HG02763 (cell line): ENCODE measurements at regions not wholly inside any gene's neighbourhood (a gene's known extent, or its start where the extent isn't known, plus 50 kb on each side); places are given as distances from the start of the nearest gene placed in this dataset.

Source experiments
- ATAC-seq: cut with Tn5 transposase; IDR thresholded peaks from one replicate; pipeline ENCODE4 v1.9.1; 2021; ENCODE audit warnings: mild to moderate bottlenecking, moderate library complexity; ENCODE audit not compliant: unreplicated experiment

DNA sequence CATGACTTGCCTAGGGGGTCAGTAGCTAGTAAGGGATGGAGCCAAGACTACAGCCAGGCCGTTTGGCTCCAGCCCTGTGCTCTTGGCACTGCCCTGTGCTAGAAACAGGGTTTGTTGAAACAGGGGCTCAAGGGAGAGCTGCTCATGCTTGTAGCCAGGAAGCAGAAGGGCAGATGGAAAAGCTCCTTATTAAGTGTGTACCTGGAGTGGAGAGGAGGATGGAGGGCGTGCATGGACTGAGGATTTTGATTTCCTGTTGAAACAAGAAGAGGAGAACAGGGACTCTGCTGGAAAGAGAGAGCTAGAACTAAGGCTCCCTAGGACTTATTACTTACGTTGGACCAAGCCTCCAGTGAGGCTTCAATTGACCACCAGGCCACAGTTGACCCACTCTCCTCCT, 363.0 kb downstream of the MID1IP1 start:
- ATAC-seq: no peak

DNA sequence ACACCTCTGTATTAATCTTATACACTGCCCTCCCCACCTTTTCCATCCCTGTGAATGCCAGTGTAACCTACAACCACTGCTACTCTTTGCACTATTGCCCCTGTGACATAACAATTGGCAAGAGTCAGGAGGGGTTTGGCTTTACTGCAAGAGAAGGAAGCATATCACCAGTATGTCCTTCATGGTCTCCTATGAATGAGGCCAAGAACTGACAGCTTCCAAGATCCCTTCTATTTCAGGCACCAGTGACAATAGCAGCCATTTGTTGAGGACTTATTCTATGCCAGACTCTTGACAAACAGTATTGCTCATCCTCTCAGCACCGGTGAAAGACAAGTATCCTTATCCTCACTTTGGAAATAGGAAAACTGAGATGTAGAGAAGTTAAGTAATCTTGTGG, 363.9 kb downstream of the MID1IP1 start:
- ATAC-seq: no peak

DNA sequence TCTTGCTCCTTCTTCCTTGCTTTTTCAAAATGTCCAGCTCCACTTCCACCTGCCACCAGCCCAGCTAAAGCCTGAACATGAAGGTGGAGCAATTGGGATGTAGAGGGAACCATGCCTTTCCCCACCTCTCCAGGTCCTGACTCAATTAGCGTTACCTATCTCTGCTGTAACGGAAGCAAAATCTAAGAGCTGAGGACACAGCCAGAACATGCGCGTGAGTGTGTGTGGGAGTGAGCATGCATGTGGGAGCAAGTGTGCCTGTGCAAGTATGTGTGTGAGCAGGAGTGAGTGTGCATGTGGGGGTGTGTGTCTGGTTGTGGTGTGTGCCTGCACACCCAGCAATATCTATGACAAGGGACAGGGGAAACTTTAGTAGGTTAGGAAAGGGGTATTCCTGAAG, 364.5 kb downstream of the MID1IP1 start:
- no peak for ATAC-seq

GRCh38 chrX:39167791-39168190, 366.5 kb downstream of the MID1IP1 start:
- no peak for ATAC-seq

GRCh38 chrX:39168609-39169008, 367.4 kb downstream of the MID1IP1 start:
- no peak for ATAC-seq

DNA sequence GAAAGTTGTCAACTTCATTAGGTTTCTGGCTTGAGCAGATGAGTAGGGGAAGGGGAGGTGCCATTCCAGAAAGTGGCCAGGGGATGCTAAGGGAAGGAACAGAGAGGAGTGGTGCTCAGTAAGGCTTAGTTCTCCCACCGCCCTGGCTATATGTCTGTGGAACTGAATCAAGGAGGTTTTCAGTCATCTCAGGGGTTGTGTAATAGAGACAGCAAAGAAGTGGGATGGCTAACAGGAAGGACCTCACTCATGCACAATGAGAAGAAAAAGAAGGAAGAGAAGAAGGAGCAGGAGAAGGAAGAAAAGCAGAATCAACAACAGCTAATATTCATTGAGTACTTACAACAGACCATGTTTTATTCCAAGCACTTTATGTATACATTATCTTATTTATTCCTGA, 368.7 kb downstream of the MID1IP1 start:
- no peak for ATAC-seq

DNA sequence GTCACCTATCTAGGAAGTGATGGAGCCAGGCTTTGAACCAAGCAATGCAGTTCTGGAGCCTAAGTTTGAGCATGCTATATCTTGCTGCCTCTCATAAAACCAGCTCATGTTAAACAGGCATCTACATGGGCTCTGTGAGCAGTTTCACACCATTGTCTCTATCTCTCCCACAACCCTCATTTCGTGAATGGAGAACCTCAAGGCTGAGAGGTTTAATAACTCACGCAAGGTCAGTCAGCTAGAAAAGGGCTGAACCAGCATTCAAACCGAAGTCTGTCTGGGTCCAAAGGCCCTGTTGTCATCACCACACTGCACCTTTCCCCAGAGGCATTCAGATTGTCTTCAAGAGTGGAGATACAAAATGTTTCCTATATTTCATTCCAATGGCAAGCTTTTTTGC, 369.2 kb downstream of the MID1IP1 start:
- no peak for ATAC-seq

DNA sequence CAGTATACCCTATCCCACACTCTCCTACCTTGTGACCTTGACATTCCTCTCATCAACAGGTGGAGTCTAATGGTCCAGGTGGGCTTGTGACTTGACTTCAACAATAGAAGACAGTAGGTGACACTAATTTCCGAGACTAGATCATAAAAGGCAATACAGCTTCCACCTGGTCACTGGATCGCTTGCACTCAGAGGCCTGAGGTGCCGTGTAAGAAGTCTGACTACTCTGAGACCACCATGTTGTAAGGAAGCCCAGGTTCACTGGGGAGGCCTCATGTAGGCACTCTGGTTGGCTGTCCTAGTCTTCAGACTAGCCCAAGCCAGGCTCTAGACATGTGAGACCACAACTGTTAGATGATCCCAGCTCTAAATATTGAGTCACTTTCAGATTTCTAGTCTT, 370.4 kb downstream of the MID1IP1 start:
- ATAC-seq: no peak

GRCh38 chrX:39174241-39174771, 373.0 kb downstream of the MID1IP1 start:
- ATAC-seq: no peak

- ATAC-seq: no peak
Measured at GRCh38 chrX:39174772-39175417, 373.6 kb downstream of the MID1IP1 start.

- no peak for ATAC-seq
Measured at GRCh38 chrX:39175418-39176057, 374.3 kb downstream of the MID1IP1 start.

DNA sequence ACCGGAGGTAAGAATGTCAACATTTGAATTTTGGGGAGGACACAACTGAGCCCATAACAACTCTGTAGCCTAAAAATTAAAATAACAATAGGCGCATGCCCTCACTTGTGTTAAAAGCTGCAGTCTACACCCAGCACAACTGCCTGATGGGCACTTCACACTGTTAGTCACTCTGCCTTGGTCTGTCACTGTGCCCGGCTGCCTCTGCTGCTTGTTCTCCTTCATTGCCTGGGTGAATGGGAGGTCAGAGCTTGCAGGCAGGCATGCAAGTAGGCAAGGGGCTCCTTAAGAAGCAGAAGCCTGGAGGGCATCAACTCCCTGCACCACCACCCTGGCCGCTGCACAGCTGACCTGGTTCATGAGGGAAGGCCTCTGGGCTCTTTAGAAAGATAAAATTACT, 374.8 kb downstream of the MID1IP1 start:
- ATAC-seq: no peak

GRCh38 chrX:39189431-39189830, 388.2 kb downstream of the MID1IP1 start:
- ATAC-seq: no peak

GRCh38 chrX:39194673-39195072, 393.4 kb downstream of the MID1IP1 start:
- no peak for ATAC-seq

DNA sequence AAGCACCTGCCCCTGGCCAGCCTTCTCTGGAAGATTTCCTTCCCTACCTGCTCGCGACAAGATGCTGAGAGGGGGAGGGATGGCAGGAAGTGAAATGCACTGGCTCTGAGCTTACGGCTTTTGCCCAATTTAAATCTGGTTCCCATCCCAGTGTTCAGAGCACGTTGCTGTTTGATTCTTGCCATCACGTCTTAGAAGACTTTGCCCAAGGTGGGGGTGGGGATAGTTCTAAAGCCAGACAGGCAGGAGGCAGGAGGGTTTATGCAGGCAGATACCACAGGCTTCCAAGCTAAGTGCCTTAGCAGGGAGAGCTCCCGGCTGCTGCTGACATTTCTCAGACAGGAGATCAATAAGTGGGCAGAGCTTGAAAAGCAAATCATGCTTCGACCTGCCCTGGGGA, 393.9 kb downstream of the MID1IP1 start:
- no peak for ATAC-seq

DNA sequence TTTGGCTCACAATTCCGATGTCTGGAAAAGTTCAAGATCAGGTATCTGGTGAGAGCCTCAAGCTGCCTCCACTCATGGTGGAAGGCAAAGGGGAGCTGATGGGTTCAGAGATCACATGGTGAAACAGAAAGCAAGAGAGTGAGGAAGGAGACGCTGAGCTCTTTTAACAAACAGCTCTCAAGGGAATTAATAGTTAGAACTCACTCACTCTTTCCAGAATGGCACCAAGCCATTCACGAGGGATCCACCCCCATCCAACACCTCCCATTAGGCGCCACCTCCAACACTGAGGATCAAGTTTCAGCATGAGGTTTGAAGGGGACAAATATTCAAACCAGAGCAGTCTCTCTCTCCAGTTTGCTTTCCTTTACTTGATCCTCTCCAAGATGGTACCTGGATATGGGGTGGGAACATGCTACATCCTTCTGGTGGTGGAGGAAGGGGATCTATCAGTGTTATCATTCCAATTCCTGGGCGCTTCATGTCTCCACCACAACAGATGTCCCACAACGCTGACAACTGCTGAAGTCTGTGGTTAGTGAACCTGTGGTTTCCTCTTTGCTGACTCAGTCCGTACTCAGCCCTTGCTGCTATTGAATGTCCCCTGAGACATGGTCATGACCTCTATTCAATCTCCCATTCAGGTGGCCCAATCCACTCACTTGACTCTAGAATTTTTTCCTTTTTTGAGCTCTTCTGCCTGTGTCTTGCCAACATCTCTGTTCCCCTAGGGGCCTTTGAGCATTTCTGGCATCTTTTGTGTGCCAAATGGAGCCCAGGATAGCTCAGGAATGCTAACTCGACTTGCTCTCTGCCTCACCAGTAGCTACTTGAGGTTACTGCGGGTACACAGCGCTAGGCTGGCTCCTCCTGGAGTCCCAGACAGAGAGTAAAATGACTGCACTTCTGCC, 395.2 kb downstream of the MID1IP1 start:
- peak; percentile 92 for ATAC-seq

DNA sequence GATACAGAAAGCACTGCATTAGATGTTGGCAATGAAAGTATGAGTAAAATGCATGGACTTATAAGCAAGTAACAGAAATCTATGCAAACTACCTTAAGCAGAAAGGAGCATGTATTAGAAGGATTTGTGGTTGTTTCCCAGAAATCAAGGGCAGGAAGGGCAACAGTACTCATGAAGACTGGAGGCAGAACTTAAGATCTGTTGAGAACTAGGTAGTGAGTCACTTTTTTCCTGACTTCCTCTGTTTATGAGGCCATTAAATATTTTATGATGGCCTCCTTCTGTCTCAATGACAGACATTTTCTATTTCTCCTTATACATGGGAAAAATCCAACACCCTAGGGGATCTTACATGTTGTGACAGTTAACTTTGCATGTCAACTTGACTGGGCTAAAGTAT, 398.2 kb downstream of the MID1IP1 start:
- ATAC-seq: no peak

- ATAC-seq: no peak
Measured at GRCh38 chrX:39201305-39201990, 400.2 kb downstream of the MID1IP1 start.

GRCh38 chrX:39202641-39203040, 401.4 kb downstream of the MID1IP1 start:
- ATAC-seq: no peak

GRCh38 chrX:39203427-39203826, 402.2 kb downstream of the MID1IP1 start:
- no peak for ATAC-seq

- ATAC-seq: no peak
Measured at GRCh38 chrX:39204353-39204752, 403.1 kb downstream of the MID1IP1 start.
